ENCODE measurements at regions not wholly inside any gene's neighbourhood (a gene's known extent, or its start where the extent isn't known, plus 50 kb on each side); places are given as distances from the start of the nearest gene placed in this dataset.

- no peak overlapping the region for H2AFZ ChIP-seq (ENCODE audit: low read depth, low read length, poor library complexity, severe bottlenecking)
- RAD21 ChIA-PET (ENCODE audit: low non-redundant PET in 1 of 2, low total read pairs in 2 of 2, uncharacterized antibody in 2 of 2, unreplicated experiment in 2 of 2), result no interaction called here
- intact Hi-C loops (cut with micrococcal nuclease), result no loop called here
- no peak overlapping the region for H3K4me3 ChIP-seq (replicated peaks in 1 of 2; ENCODE audit: low read depth in 1 of 2, low read length in 2 of 2)
- POLR2A ChIA-PET, result no interaction called here
- CTCF ChIA-PET, result no interaction called here
- H3K9me2 ChIP-seq (ENCODE audit: insufficient read depth), result no peaks in the 10 kb centered on the region
- no peaks in the 10 kb centered on the region for H4K20me1 ChIP-seq (ENCODE audit: insufficient read depth)
- H3K9me3 ChIP-seq (ENCODE audit: control insufficient read depth in 1 of 2, insufficient read depth in 1 of 2, low read depth in 1 of 2, low read length in 2 of 2), result no peaks in the 10 kb centered on the region
- no peak for ATAC-seq
- no peak overlapping the region for H3K4me2 ChIP-seq (ENCODE audit: low read length)
- H3K27ac ChIP-seq (ENCODE audit: low read depth, low read length), result no peak overlapping the region
- DNase-seq (ENCODE audit: low read depth, low spot score), result no peak
- H3K27me3 ChIP-seq (ENCODE audit: insufficient read depth, low read length), result peaks cover 5% of the 10 kb centered on the region; the same call in 1 of the 2 replicates
- no peak overlapping the region for H3K9ac ChIP-seq (ENCODE audit: low read length)
- no peaks in the 10 kb centered on the region for H3K4me1 ChIP-seq (ENCODE audit: control insufficient read depth in 1 of 2, insufficient read depth in 2 of 2, low read length in 2 of 2)
- no peak for TF ChIP-seq POLR2A (IDR thresholded peaks at IDR 0.05; ENCODE audit: borderline replicate concordance, extremely low read depth, insufficient read depth, insufficient read length)
- no peak for TF ChIP-seq SIN3A (IDR thresholded peaks at IDR 0.05; ENCODE audit: low read depth)
- TF ChIP-seq EZH2 (IDR thresholded peaks at IDR 0.05), result no peak
- TF ChIP-seq ATF3 (IDR thresholded peaks at IDR 0.05), result no peak
- TF ChIP-seq SP1 (IDR thresholded peaks at IDR 0.05; ENCODE audit: low read depth), result no peak
- no peak for TF ChIP-seq JUND (IDR thresholded peaks at IDR 0.05)
- H3K36me3 ChIP-seq (ENCODE audit: control insufficient read depth in 1 of 2, insufficient read depth in 2 of 2, low read length in 2 of 2), result no peaks in the 10 kb centered on the region
- no TSS peak for BruUV-seq (replicated peaks)
- H3K79me2 ChIP-seq (ENCODE audit: insufficient read depth, low read length), result no peaks in the 10 kb centered on the region
Measured at GRCh38 chr20:41782730-41783406, 164.7 kb upstream of the CHD6 start.

GRCh38 chr20:41782255-41782654 lies 164.1 kb upstream of the CHD6 start:
- no peak overlapping the region for H3K9ac ChIP-seq (ENCODE audit: low read length)
- intact Hi-C loops (cut with micrococcal nuclease), result no loop called here
- ChIA-PET POLR2A (no interaction called here), CTCF (no interaction called here), RAD21 (ENCODE audit: low non-redundant PET in 1 of 2, low total read pairs in 2 of 2, uncharacterized antibody in 2 of 2, unreplicated experiment in 2 of 2) (no interaction called here)
- DNase-seq (ENCODE audit: low read depth, low spot score) (no peak), ATAC-seq (no peak)
- H3K27ac ChIP-seq (ENCODE audit: low read depth, low read length), result no peak overlapping the region
- no peaks in the 10 kb centered on the region for H3K36me3 ChIP-seq (ENCODE audit: control insufficient read depth in 1 of 2, insufficient read depth in 2 of 2, low read length in 2 of 2)
- no peak overlapping the region for H2AFZ ChIP-seq (ENCODE audit: low read depth, low read length, poor library complexity, severe bottlenecking)
- no peaks in the 10 kb centered on the region for H3K9me3 ChIP-seq (ENCODE audit: control insufficient read depth in 1 of 2, insufficient read depth in 1 of 2, low read depth in 1 of 2, low read length in 2 of 2)
- no peak overlapping the region for H3K4me2 ChIP-seq (ENCODE audit: low read length)
- H3K4me3 ChIP-seq (replicated peaks in 1 of 2; ENCODE audit: low read depth in 1 of 2, low read length in 2 of 2), result no peak overlapping the region
- H3K4me1 ChIP-seq (ENCODE audit: control insufficient read depth in 1 of 2, insufficient read depth in 2 of 2, low read length in 2 of 2), result no peaks in the 10 kb centered on the region
- H4K20me1 ChIP-seq (ENCODE audit: insufficient read depth), result no peaks in the 10 kb centered on the region
- H3K9me2 ChIP-seq (ENCODE audit: insufficient read depth), result no peaks in the 10 kb centered on the region
- H3K27me3 ChIP-seq (ENCODE audit: insufficient read depth, low read length), result peaks cover 6% of the 10 kb centered on the region; the same call in 1 of the 2 replicates
- no TSS peak for BruUV-seq (replicated peaks)
- H3K79me2 ChIP-seq (ENCODE audit: insufficient read depth, low read length), result no peaks in the 10 kb centered on the region
- TF ChIP-seq JUND (IDR thresholded peaks at IDR 0.05) (no peak), ATF3 (IDR thresholded peaks at IDR 0.05) (no peak), CBX3 (IDR thresholded peaks at IDR 0.05; ENCODE audit: low read depth) (no peak), EZH2phosphoT487 (IDR thresholded peaks at IDR 0.05; ENCODE audit: borderline replicate concordance) (no peak), SRF (IDR thresholded peaks at IDR 0.05; ENCODE audit: low read depth) (no peak), EZH2 (IDR thresholded peaks at IDR 0.05) (no peak), POLR2A (IDR thresholded peaks at IDR 0.05; ENCODE audit: borderline replicate concordance, extremely low read depth, insufficient read depth, insufficient read length) (no peak), TCF7L2 (IDR thresholded peaks at IDR 0.05; ENCODE audit: borderline replicate concordance, extremely low read depth, insufficient read depth, insufficient read length) (no peak), ELF1 (IDR thresholded peaks at IDR 0.05; ENCODE audit: borderline replicate concordance, low read depth) (no peak), ZFX (IDR thresholded peaks at IDR 0.05) (no peak), ZNF274 (IDR thresholded peaks at IDR 0.05; ENCODE audit: low read depth, low read length) (no peak), ZBTB33 (IDR thresholded peaks at IDR 0.05; ENCODE audit: extremely low read depth, insufficient replicate concordance, low read length) (no peak), EGR1 (IDR thresholded peaks at IDR 0.05; ENCODE audit: low read depth) (no peak)
